OCI-LY1 (cell line): ENCODE measurements at regions not wholly inside any gene's neighbourhood (a gene's known extent, or its start where the extent isn't known, plus 50 kb on each side); places are given as distances from the start of the nearest gene placed in this dataset.

Experiments
- EZH2 ChIP-seq: fragments of 200-600 bp; sonication (generic), shearing (Covaris generic); IDR thresholded peaks from 2 replicates; pipeline ENCODE4 v1.8.0; 2017; ENCODE audit warnings: borderline replicate concordance, mixed run types, mild to moderate bottlenecking, antibody characterized with exemption, low read length, moderate library complexity, mixed read lengths
- TF ChIP-seq, protein P1 (sequence below): fragments of 200-600 bp; sonication (generic), shearing (Covaris generic); IDR thresholded peaks from 2 replicates; pipeline ENCODE4 v1.5.1; 2017; ENCODE audit warnings: mild to moderate bottlenecking, antibody characterized with exemption, low read length, moderate library complexity, mixed read lengths

- TF ChIP-seq, protein P1, sequence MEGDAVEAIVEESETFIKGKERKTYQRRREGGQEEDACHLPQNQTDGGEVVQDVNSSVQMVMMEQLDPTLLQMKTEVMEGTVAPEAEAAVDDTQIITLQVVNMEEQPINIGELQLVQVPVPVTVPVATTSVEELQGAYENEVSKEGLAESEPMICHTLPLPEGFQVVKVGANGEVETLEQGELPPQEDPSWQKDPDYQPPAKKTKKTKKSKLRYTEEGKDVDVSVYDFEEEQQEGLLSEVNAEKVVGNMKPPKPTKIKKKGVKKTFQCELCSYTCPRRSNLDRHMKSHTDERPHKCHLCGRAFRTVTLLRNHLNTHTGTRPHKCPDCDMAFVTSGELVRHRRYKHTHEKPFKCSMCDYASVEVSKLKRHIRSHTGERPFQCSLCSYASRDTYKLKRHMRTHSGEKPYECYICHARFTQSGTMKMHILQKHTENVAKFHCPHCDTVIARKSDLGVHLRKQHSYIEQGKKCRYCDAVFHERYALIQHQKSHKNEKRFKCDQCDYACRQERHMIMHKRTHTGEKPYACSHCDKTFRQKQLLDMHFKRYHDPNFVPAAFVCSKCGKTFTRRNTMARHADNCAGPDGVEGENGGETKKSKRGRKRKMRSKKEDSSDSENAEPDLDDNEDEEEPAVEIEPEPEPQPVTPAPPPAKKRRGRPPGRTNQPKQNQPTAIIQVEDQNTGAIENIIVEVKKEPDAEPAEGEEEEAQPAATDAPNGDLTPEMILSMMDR, result no peak
- no peak for TF ChIP-seq EZH2
Observed at GRCh38 chr5:60228676-60229075, 335.1 kb upstream of the PDE4D start.
